ENCODE measurements at regions not wholly inside any gene's neighbourhood (a gene's known extent, or its start where the extent isn't known, plus 50 kb on each side); places are given as distances from the start of the nearest gene placed in this dataset.

GRCh38 chr10:29039091-29039490, 249.8 kb upstream of the LYZL1 start:
- CTCF ChIA-PET, result interaction anchor here (0.6 kb wide), 1 partner anchor 53 kb away, joined by 3 read pairs; no protein-coding TSS in a partner anchor
- TF ChIP-seq ZNF473 (tag by site-specific recombination; IDR thresholded peaks at IDR 0.05), result no peak
- TF ChIP-seq ZNF692 (tag by site-specific recombination; IDR thresholded peaks at IDR 0.05), result no peak
- TF ChIP-seq ZNF416 (tag by site-specific recombination; IDR thresholded peaks at IDR 0.05), result no peak
- no peak for TF ChIP-seq ZNF37A (tag by site-specific recombination; IDR thresholded peaks at IDR 0.05)
- TF ChIP-seq ZNF449 (tag by site-specific recombination; IDR thresholded peaks at IDR 0.05), result no peak
- TF ChIP-seq ZIC2 (tag by site-specific recombination; IDR thresholded peaks at IDR 0.05), result no peak
- TF ChIP-seq SETDB1 (IDR thresholded peaks at IDR 0.05; ENCODE audit: insufficient read length, low read length), result no peak
- no peak for TF ChIP-seq ZNF654 (tag by site-specific recombination; IDR thresholded peaks at IDR 0.05; ENCODE audit: low read depth)
- no peak for TF ChIP-seq GLI2 (tag by site-specific recombination; IDR thresholded peaks at IDR 0.05; ENCODE audit: borderline replicate concordance, low read depth)
- TF ChIP-seq GLIS1 (tag by site-specific recombination; IDR thresholded peaks at IDR 0.05), result no peak
- no peak for TF ChIP-seq ZBTB48 (tag by site-specific recombination; IDR thresholded peaks at IDR 0.05)
- TF ChIP-seq MZF1 (tag by site-specific recombination; IDR thresholded peaks at IDR 0.05; ENCODE audit: borderline replicate concordance), result no peak
- TF ChIP-seq FEZF1 (tag by site-specific recombination; IDR thresholded peaks at IDR 0.05), result no peak
- no peak for TF ChIP-seq SP2 (tag by site-specific recombination; IDR thresholded peaks at IDR 0.05)
- Histone ChIP-seq H3K4me1 (ENCODE audit: control insufficient read depth, insufficient read depth, low read length) (no peaks in the 10 kb centered on the region), H3K4me3 (ENCODE audit: low read depth, low read length) (no peak overlapping the region), H3K27ac (ENCODE audit: extremely low read depth, low read depth, low read length) (no peak overlapping the region), H3K9me3 (ENCODE audit: control insufficient read depth, insufficient read depth, low read depth, low read length) (no peaks in the 10 kb centered on the region), H3K36me3 (ENCODE audit: control insufficient read depth in 2 of 2, insufficient read depth in 1 of 2, low read length in 2 of 2) (no peaks in the 10 kb centered on the region)
- POLR2A ChIA-PET, result no interaction called here

DNA sequence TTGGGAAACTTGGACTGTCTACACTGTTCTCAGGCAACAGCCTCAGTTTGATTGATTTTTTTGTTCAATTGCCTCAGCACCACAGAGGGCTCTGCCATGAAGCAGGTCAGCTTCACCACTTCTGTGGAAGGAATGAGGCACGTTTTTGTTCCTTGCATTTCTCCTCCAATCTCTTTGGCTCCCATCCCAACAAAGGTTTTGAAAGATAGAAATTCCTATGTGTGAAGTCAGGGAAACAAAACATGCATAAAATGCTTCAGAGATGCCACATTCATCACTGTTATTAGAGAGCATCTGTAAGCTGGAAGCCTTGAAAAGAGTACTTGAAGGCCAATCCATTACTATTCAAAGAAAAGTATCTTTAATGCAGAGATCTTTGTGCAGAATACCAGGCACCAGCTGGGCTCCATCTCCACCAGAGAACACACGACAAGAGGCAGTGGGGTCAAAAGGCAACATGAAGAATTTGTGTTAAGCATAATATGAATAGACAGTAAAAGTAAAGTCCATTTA, 249.1 kb upstream of the LYZL1 start:
- Histone ChIP-seq H3K9me3 (ENCODE audit: control insufficient read depth, insufficient read depth, low read depth, low read length) (no peaks in the 10 kb centered on the region), H3K4me1 (ENCODE audit: control insufficient read depth, insufficient read depth, low read length) (no peaks in the 10 kb centered on the region), H3K4me3 (ENCODE audit: low read depth, low read length) (no peak overlapping the region), H3K27ac (ENCODE audit: extremely low read depth, low read depth, low read length) (no peak overlapping the region), H3K36me3 (ENCODE audit: control insufficient read depth in 2 of 2, insufficient read depth in 1 of 2, low read length in 2 of 2) (no peaks in the 10 kb centered on the region)
- POLR2A ChIA-PET, result no interaction called here
- CTCF ChIA-PET, result no interaction called here
- no peak for TF ChIP-seq ZNF768 (tag by site-specific recombination; IDR thresholded peaks at IDR 0.05)
- TF ChIP-seq ZNF335 (tag by site-specific recombination; conservative IDR thresholded peaks at IDR 0.05), result no peak
- no peak for TF ChIP-seq OVOL3 (tag by site-specific recombination; IDR thresholded peaks at IDR 0.05)
- TF ChIP-seq, protein P1, sequence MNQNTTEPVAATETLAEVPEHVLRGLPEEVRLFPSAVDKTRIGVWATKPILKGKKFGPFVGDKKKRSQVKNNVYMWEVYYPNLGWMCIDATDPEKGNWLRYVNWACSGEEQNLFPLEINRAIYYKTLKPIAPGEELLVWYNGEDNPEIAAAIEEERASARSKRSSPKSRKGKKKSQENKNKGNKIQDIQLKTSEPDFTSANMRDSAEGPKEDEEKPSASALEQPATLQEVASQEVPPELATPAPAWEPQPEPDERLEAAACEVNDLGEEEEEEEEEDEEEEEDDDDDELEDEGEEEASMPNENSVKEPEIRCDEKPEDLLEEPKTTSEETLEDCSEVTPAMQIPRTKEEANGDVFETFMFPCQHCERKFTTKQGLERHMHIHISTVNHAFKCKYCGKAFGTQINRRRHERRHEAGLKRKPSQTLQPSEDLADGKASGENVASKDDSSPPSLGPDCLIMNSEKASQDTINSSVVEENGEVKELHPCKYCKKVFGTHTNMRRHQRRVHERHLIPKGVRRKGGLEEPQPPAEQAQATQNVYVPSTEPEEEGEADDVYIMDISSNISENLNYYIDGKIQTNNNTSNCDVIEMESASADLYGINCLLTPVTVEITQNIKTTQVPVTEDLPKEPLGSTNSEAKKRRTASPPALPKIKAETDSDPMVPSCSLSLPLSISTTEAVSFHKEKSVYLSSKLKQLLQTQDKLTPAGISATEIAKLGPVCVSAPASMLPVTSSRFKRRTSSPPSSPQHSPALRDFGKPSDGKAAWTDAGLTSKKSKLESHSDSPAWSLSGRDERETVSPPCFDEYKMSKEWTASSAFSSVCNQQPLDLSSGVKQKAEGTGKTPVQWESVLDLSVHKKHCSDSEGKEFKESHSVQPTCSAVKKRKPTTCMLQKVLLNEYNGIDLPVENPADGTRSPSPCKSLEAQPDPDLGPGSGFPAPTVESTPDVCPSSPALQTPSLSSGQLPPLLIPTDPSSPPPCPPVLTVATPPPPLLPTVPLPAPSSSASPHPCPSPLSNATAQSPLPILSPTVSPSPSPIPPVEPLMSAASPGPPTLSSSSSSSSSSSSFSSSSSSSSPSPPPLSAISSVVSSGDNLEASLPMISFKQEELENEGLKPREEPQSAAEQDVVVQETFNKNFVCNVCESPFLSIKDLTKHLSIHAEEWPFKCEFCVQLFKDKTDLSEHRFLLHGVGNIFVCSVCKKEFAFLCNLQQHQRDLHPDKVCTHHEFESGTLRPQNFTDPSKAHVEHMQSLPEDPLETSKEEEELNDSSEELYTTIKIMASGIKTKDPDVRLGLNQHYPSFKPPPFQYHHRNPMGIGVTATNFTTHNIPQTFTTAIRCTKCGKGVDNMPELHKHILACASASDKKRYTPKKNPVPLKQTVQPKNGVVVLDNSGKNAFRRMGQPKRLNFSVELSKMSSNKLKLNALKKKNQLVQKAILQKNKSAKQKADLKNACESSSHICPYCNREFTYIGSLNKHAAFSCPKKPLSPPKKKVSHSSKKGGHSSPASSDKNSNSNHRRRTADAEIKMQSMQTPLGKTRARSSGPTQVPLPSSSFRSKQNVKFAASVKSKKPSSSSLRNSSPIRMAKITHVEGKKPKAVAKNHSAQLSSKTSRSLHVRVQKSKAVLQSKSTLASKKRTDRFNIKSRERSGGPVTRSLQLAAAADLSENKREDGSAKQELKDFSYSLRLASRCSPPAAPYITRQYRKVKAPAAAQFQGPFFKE (tag by site-specific recombination; IDR thresholded peaks at IDR 0.05; ENCODE audit: borderline replicate concordance), result no peak
- TF ChIP-seq, protein P2, sequence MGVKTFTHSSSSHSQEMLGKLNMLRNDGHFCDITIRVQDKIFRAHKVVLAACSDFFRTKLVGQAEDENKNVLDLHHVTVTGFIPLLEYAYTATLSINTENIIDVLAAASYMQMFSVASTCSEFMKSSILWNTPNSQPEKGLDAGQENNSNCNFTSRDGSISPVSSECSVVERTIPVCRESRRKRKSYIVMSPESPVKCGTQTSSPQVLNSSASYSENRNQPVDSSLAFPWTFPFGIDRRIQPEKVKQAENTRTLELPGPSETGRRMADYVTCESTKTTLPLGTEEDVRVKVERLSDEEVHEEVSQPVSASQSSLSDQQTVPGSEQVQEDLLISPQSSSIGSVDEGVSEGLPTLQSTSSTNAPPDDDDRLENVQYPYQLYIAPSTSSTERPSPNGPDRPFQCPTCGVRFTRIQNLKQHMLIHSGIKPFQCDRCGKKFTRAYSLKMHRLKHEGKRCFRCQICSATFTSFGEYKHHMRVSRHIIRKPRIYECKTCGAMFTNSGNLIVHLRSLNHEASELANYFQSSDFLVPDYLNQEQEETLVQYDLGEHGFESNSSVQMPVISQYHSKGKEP (tag by site-specific recombination; IDR thresholded peaks at IDR 0.05), result no peak
- no peak for TF ChIP-seq ZNF747 (tag by site-specific recombination; IDR thresholded peaks at IDR 0.05)
- no peak for TF ChIP-seq ZFHX2 (tag by site-specific recombination; conservative IDR thresholded peaks at IDR 0.05)
- no peak for TF ChIP-seq ZNF555 (tag by site-specific recombination; conservative IDR thresholded peaks at IDR 0.05)
- no peak for TF ChIP-seq ZNF433 (tag by site-specific recombination; IDR thresholded peaks at IDR 0.05; ENCODE audit: low read depth)
- TF ChIP-seq ZNF26 (tag by site-specific recombination; IDR thresholded peaks at IDR 0.05), result no peak
- TF ChIP-seq ZNF558 (tag by site-specific recombination; IDR thresholded peaks at IDR 0.05), result no peak
